ENCODE measurements at regions not wholly inside any gene's neighbourhood (a gene's known extent, or its start where the extent isn't known, plus 50 kb on each side); places are given as distances from the start of the nearest gene placed in this dataset.

- TF ChIP-seq SIN3A (IDR thresholded peaks at IDR 0.05; ENCODE audit: borderline replicate concordance, insufficient read depth, low read length) = no peak
- no peak for TF ChIP-seq TAF1 (IDR thresholded peaks at IDR 0.05; ENCODE audit: borderline replicate concordance, insufficient read depth, low read length)
- no peak for TF ChIP-seq REST (IDR thresholded peaks at IDR 0.05; ENCODE audit: insufficient read depth in 1 of 2, low read depth in 2 of 2, low read length in 2 of 2)
- no peak for TF ChIP-seq POLR2AphosphoS5 (IDR thresholded peaks at IDR 0.05; ENCODE audit: low read depth, low read length)
- TF ChIP-seq FOXP2 (optimal IDR thresholded peaks at IDR 0.05; ENCODE audit: borderline replicate concordance, extremely low read depth, extremely low read length, insufficient read depth) = no peak
Measured at GRCh38 chr1:5374192-5374591, 618.0 kb downstream of the NPHP4 start.

DNA sequence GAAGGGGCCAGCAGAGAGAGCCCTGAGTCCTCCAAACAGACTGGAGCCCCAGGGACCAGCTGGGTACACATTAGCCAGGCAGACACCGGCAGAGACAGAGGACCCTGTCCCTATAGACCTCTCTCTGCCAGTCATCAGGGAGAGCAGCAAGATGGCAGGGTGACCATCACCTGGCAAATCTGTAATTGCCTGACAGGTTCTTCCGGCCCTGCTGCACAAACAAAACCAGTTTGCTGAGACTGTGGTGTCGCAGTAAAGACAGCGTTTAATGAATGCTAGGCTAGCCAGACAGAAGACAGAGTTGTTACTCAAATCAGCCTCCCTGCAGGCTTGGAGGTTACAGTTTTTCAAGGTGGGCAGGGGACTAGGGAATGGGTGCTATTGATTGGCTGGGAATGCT, 618.9 kb downstream of the NPHP4 start:
- TF ChIP-seq REST (IDR thresholded peaks at IDR 0.05; ENCODE audit: insufficient read depth in 1 of 2, low read depth in 2 of 2, low read length in 2 of 2) (no peak), TAF1 (IDR thresholded peaks at IDR 0.05; ENCODE audit: borderline replicate concordance, insufficient read depth, low read length) (no peak), FOXP2 (optimal IDR thresholded peaks at IDR 0.05; ENCODE audit: borderline replicate concordance, extremely low read depth, extremely low read length, insufficient read depth) (no peak), POLR2AphosphoS5 (IDR thresholded peaks at IDR 0.05; ENCODE audit: low read depth, low read length) (no peak), SIN3A (IDR thresholded peaks at IDR 0.05; ENCODE audit: borderline replicate concordance, insufficient read depth, low read length) (no peak)

DNA sequence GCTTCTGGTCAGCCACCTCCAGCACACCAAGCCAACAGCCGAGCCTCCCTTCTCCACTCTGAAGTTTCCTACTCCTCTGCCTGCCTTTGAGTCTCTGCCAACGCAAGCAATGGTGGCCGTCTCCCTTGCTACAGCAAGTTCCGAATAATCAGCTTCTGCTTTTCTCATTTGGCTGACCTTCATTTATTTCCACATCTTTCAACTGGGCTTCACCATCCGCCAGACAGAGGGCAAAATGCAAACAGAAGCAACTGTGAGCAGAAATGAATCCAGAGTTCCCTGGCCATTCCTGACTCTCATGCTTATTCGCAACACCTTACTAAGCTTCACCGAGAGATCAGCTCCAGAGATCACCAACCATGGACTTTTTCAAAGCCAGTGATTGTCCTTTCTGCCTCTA, 621.0 kb downstream of the NPHP4 start:
- TF ChIP-seq REST (IDR thresholded peaks at IDR 0.05; ENCODE audit: insufficient read depth in 1 of 2, low read depth in 2 of 2, low read length in 2 of 2) = no peak
- no peak for TF ChIP-seq POLR2AphosphoS5 (IDR thresholded peaks at IDR 0.05; ENCODE audit: low read depth, low read length)
- TF ChIP-seq SIN3A (IDR thresholded peaks at IDR 0.05; ENCODE audit: borderline replicate concordance, insufficient read depth, low read length) = no peak
- no peak for TF ChIP-seq TAF1 (IDR thresholded peaks at IDR 0.05; ENCODE audit: borderline replicate concordance, insufficient read depth, low read length)
- TF ChIP-seq FOXP2 (optimal IDR thresholded peaks at IDR 0.05; ENCODE audit: borderline replicate concordance, extremely low read depth, extremely low read length, insufficient read depth) = no peak

- TF ChIP-seq TAF1 (IDR thresholded peaks at IDR 0.05; ENCODE audit: borderline replicate concordance, insufficient read depth, low read length) (no peak), POLR2AphosphoS5 (IDR thresholded peaks at IDR 0.05; ENCODE audit: low read depth, low read length) (no peak), SIN3A (IDR thresholded peaks at IDR 0.05; ENCODE audit: borderline replicate concordance, insufficient read depth, low read length) (no peak), FOXP2 (optimal IDR thresholded peaks at IDR 0.05; ENCODE audit: borderline replicate concordance, extremely low read depth, extremely low read length, insufficient read depth) (no peak), REST (IDR thresholded peaks at IDR 0.05; ENCODE audit: insufficient read depth in 1 of 2, low read depth in 2 of 2, low read length in 2 of 2) (no peak)
Measured at GRCh38 chr1:5370311-5370710, 621.9 kb downstream of the NPHP4 start.

DNA sequence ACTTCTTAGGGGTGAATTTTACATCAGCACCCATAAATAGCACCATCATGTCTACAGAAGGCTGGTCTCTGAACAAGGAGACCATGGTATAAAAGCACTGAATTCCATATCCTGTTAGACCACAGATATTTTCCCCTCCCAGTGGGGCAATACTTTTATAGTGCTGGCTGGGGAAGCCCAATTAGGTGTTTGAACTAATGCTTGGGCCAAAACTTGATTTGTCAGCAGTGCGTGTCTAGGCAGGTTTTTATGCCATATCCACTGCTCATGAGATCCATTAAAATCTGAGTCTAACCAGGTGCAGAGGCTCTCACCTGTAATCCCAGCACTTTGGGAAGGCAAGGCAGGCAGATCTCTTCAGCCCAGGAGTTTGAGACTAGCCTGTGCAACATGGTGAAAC, 623.0 kb downstream of the NPHP4 start:
- no peak for TF ChIP-seq SIN3A (IDR thresholded peaks at IDR 0.05; ENCODE audit: borderline replicate concordance, insufficient read depth, low read length)
- no peak for TF ChIP-seq POLR2AphosphoS5 (IDR thresholded peaks at IDR 0.05; ENCODE audit: low read depth, low read length)
- no peak for TF ChIP-seq REST (IDR thresholded peaks at IDR 0.05; ENCODE audit: insufficient read depth in 1 of 2, low read depth in 2 of 2, low read length in 2 of 2)
- TF ChIP-seq FOXP2 (optimal IDR thresholded peaks at IDR 0.05; ENCODE audit: borderline replicate concordance, extremely low read depth, extremely low read length, insufficient read depth) = no peak
- TF ChIP-seq TAF1 (IDR thresholded peaks at IDR 0.05; ENCODE audit: borderline replicate concordance, insufficient read depth, low read length) = no peak

Data from PFSK-1 (cell line).